ENCODE measurements at regions not wholly inside any gene's neighbourhood (a gene's known extent, or its start where the extent isn't known, plus 50 kb on each side); places are given as distances from the start of the nearest gene placed in this dataset.

GRCh38 chr3:16818194-16818593, 66.6 kb upstream of the PLCL2 start:
- H3K27me3 Mint-ChIP-seq (ENCODE audit: low read depth) = no peaks in the 10 kb centered on the region
- no peak overlapping the region for H3K4me3 Mint-ChIP-seq
- DNase-seq (no peak), ATAC-seq (no peak)
- peaks cover 8% of the 10 kb centered on the region for H3K9me3 Mint-ChIP-seq
- no peaks in the 10 kb centered on the region for H3K36me3 Mint-ChIP-seq (ENCODE audit: insufficient read depth)
- H3K4me1 Mint-ChIP-seq (ENCODE audit: low read depth) = peaks cover 10% of the 10 kb centered on the region

GRCh38 chr3:16818945-16819344, 65.8 kb upstream of the PLCL2 start:
- no peaks in the 10 kb centered on the region for H3K36me3 Mint-ChIP-seq (ENCODE audit: insufficient read depth)
- ATAC-seq = no peak
- H3K4me3 Mint-ChIP-seq = no peak overlapping the region
- H3K4me1 Mint-ChIP-seq (ENCODE audit: low read depth) = peaks cover 17% of the 10 kb centered on the region
- H3K9me3 Mint-ChIP-seq = peaks cover 8% of the 10 kb centered on the region
- DNase-seq = no peak
- H3K27me3 Mint-ChIP-seq (ENCODE audit: low read depth) = no peaks in the 10 kb centered on the region

- no peaks in the 10 kb centered on the region for H3K27me3 Mint-ChIP-seq (ENCODE audit: low read depth)
- DNase-seq (no peak), ATAC-seq (no peak)
Observed at GRCh38 chr3:16820485-16820884, 64.3 kb upstream of the PLCL2 start.

DNA sequence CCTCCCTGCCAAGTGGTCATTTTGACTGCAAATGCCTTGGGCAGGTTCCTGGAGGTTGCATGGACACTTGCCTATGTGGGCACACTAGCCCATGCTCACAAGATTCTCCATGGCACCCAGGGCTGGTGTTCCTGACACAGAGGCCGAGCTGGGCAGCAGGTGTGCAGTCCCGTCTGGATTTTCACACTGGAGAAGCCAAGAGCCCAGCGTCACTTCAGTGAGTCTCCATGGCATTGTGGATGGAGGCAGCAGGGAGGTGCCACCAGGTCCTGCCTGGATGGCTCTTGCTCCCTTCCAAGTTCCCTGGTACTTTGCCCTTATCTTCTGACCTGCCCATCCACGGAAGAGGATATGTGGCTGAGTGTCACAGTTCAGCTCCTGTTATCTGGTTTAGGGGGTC, 63.7 kb upstream of the PLCL2 start:
- H3K4me1 Mint-ChIP-seq (ENCODE audit: low read depth) = peaks cover 27% of the 10 kb centered on the region
- ATAC-seq (no peak), DNase-seq (no peak)
- H3K4me3 Mint-ChIP-seq = no peak overlapping the region
- no peaks in the 10 kb centered on the region for H3K27me3 Mint-ChIP-seq (ENCODE audit: low read depth)
- no peaks in the 10 kb centered on the region for H3K36me3 Mint-ChIP-seq (ENCODE audit: insufficient read depth)
- H3K9me3 Mint-ChIP-seq = peaks cover 8% of the 10 kb centered on the region

More at GRCh38 chr3:16820485-16820884, 64.3 kb upstream of the PLCL2 start:
- no peaks in the 10 kb centered on the region for H3K36me3 Mint-ChIP-seq (ENCODE audit: insufficient read depth)
- H3K9me3 Mint-ChIP-seq = peaks cover 8% of the 10 kb centered on the region
- H3K4me1 Mint-ChIP-seq (ENCODE audit: low read depth) = peaks cover 27% of the 10 kb centered on the region
- H3K4me3 Mint-ChIP-seq = no peak overlapping the region

GRCh38 chr3:16824081-16824696, 60.6 kb upstream of the PLCL2 start:
- ATAC-seq (peak; percentile 73 to 90), DNase-seq (no peak)
- Mint-ChIP-seq H3K4me1 (ENCODE audit: low read depth) (peaks cover 35% of the 10 kb centered on the region), H3K27me3 (ENCODE audit: low read depth) (no peaks in the 10 kb centered on the region), H3K36me3 (ENCODE audit: insufficient read depth) (no peaks in the 10 kb centered on the region), H3K4me3 (no peak overlapping the region), H3K9me3 (no peaks in the 10 kb centered on the region)

- DNase-seq (no peak), ATAC-seq (no peak)
- Mint-ChIP-seq H3K27me3 (ENCODE audit: low read depth) (no peaks in the 10 kb centered on the region), H3K9me3 (no peaks in the 10 kb centered on the region), H3K4me1 (ENCODE audit: low read depth) (peaks cover 36% of the 10 kb centered on the region), H3K4me3 (no peak overlapping the region), H3K36me3 (ENCODE audit: insufficient read depth) (no peaks in the 10 kb centered on the region)
Observed at GRCh38 chr3:16825617-16826204, 59.0 kb upstream of the PLCL2 start.

- H3K9me3 Mint-ChIP-seq = no peaks in the 10 kb centered on the region
- ATAC-seq (peak in 1 of 2 donors; percentile 34), DNase-seq (peak; percentile 45)
- no peaks in the 10 kb centered on the region for H3K27me3 Mint-ChIP-seq (ENCODE audit: low read depth)
- H3K36me3 Mint-ChIP-seq (ENCODE audit: insufficient read depth) = no peaks in the 10 kb centered on the region
- H3K4me1 Mint-ChIP-seq (ENCODE audit: low read depth) = peaks cover 21% of the 10 kb centered on the region
- H3K4me3 Mint-ChIP-seq = no peak overlapping the region
Observed at GRCh38 chr3:16828815-16829214, 55.9 kb upstream of the PLCL2 start.

DNA sequence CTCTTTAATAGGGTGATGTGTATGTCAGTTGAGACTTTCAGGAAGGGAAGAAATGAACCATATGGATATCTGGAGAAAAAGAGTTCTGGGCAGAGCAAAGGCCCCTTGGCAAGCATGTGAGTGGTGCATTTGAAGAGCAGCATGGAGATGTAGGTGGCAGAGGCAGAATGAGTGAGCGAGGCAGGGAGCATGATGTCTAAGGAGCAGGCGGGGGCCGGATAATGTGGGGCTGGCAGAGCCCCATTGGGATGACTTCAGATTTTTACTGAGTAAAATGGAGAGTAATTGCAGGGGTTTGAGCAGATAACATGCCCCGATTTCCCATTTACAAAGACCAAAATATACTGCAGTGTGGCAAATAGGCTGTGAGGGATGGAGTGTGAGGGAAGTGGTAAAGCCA, 52.9 kb upstream of the PLCL2 start:
- ATAC-seq = no peak
- no peak overlapping the region for H3K4me3 Mint-ChIP-seq
- H3K4me1 Mint-ChIP-seq (ENCODE audit: low read depth) = peaks cover 10% of the 10 kb centered on the region
- H3K9me3 Mint-ChIP-seq = no peaks in the 10 kb centered on the region
- no peaks in the 10 kb centered on the region for H3K36me3 Mint-ChIP-seq (ENCODE audit: insufficient read depth)
- no peak for DNase-seq
- no peaks in the 10 kb centered on the region for H3K27me3 Mint-ChIP-seq (ENCODE audit: low read depth)

DNA sequence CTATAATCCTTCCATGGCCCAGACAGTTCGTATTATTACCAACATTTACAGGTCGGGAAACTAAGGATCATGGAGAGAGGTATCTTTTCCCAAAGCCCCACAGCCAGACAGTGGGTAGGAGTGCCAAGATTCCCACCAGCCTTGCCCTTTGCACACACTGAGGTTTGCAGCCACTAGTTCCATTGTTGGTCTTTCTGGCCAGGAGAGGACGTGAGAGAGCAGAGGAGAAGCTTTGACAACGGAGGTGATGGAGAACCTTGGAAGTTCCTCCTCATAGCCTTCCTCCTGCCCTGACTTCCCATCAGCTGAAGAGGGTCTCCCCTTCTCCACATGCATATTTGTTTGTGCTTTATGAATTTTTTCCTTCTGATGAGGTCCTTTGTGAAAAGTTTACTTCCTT, 50.5 kb upstream of the PLCL2 start:
- DNase-seq = no peak
- Mint-ChIP-seq H3K4me3 (no peak overlapping the region), H3K36me3 (ENCODE audit: insufficient read depth) (no peaks in the 10 kb centered on the region), H3K27me3 (ENCODE audit: low read depth) (no peaks in the 10 kb centered on the region), H3K9me3 (no peaks in the 10 kb centered on the region), H3K4me1 (ENCODE audit: low read depth) (peaks cover 18% of the 10 kb centered on the region)
- no peak for ATAC-seq

GRCh38 chr3:16834753-16835152, 50.0 kb upstream of the PLCL2 start:
- no peaks in the 10 kb centered on the region for H3K27me3 Mint-ChIP-seq (ENCODE audit: low read depth)
- H3K36me3 Mint-ChIP-seq (ENCODE audit: insufficient read depth) = no peaks in the 10 kb centered on the region
- H3K4me1 Mint-ChIP-seq (ENCODE audit: low read depth) = peaks cover 22% of the 10 kb centered on the region
- no peaks in the 10 kb centered on the region for H3K9me3 Mint-ChIP-seq
- H3K4me3 Mint-ChIP-seq = no peak overlapping the region
- no peak for ATAC-seq
- DNase-seq = no peak
